Neural cell (in vitro differentiated cells): ENCODE measurements at regions not wholly inside any gene's neighbourhood (a gene's known extent, or its start where the extent isn't known, plus 50 kb on each side); places are given as distances from the start of the nearest gene placed in this dataset.

Experiments
- EZH2 ChIP-seq: fragments of 200-600, 300-800 bp; shearing (Covaris generic), sonication (generic); IDR thresholded peaks from 2 replicates; pipeline ENCODE4 v1.6.1; 2014; ENCODE audit warnings: antibody characterized with exemption, low read length, borderline replicate concordance, mild to moderate bottlenecking; ENCODE audit not compliant: insufficient read depth, poor library complexity, severe bottlenecking
- MXI1 ChIP-seq: fragments of 450-650 bp; conservative IDR thresholded peaks from 2 replicates; pipeline ENCODE4 v1.6.1; 2014; ENCODE audit warnings: antibody characterized with exemption, mild to moderate bottlenecking; ENCODE audit not compliant: poor library complexity, severe bottlenecking
- POLR2AphosphoS5 ChIP-seq: IDR thresholded peaks from 2 replicates; pipeline ENCODE4 v1.6.1; 2012
- TF ChIP-seq, protein P1 (sequence below): fragments of 450-650 bp; IDR thresholded peaks from 2 replicates; pipeline ENCODE4 v1.5.1; 2014; ENCODE audit warnings: antibody characterized with exemption, mild to moderate bottlenecking, moderate library complexity; ENCODE audit not compliant: poor library complexity, severe bottlenecking
- TF ChIP-seq, protein P2 (sequence below): IDR thresholded peaks from 2 replicates; pipeline ENCODE4 v1.6.1; 2012; ENCODE audit warnings: borderline replicate concordance

DNA sequence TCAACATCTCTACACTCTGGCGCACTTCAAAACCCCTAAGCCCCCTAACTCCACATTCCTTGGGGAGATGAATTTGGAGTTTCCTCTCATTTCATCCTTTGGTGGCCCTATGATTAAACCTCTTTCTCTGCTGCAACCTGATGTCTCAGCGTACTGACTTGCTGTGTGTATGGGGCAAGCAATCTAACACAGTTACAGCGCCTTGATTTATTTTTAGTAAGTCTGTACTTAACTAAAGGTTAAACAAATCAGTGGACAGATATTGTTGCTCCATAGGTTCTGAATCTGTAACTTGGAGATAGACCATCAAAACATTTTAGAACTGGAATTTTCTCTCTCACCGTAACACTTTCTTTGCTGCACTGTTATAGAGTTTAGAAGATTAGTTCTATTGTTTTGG, 452.8 kb downstream of the IRX1 start:
- TF ChIP-seq, protein P1, sequence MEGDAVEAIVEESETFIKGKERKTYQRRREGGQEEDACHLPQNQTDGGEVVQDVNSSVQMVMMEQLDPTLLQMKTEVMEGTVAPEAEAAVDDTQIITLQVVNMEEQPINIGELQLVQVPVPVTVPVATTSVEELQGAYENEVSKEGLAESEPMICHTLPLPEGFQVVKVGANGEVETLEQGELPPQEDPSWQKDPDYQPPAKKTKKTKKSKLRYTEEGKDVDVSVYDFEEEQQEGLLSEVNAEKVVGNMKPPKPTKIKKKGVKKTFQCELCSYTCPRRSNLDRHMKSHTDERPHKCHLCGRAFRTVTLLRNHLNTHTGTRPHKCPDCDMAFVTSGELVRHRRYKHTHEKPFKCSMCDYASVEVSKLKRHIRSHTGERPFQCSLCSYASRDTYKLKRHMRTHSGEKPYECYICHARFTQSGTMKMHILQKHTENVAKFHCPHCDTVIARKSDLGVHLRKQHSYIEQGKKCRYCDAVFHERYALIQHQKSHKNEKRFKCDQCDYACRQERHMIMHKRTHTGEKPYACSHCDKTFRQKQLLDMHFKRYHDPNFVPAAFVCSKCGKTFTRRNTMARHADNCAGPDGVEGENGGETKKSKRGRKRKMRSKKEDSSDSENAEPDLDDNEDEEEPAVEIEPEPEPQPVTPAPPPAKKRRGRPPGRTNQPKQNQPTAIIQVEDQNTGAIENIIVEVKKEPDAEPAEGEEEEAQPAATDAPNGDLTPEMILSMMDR: no peak
- TF ChIP-seq MXI1 (no peak), POLR2AphosphoS5 (no peak), EZH2 (no peak)
- TF ChIP-seq, protein P2, sequence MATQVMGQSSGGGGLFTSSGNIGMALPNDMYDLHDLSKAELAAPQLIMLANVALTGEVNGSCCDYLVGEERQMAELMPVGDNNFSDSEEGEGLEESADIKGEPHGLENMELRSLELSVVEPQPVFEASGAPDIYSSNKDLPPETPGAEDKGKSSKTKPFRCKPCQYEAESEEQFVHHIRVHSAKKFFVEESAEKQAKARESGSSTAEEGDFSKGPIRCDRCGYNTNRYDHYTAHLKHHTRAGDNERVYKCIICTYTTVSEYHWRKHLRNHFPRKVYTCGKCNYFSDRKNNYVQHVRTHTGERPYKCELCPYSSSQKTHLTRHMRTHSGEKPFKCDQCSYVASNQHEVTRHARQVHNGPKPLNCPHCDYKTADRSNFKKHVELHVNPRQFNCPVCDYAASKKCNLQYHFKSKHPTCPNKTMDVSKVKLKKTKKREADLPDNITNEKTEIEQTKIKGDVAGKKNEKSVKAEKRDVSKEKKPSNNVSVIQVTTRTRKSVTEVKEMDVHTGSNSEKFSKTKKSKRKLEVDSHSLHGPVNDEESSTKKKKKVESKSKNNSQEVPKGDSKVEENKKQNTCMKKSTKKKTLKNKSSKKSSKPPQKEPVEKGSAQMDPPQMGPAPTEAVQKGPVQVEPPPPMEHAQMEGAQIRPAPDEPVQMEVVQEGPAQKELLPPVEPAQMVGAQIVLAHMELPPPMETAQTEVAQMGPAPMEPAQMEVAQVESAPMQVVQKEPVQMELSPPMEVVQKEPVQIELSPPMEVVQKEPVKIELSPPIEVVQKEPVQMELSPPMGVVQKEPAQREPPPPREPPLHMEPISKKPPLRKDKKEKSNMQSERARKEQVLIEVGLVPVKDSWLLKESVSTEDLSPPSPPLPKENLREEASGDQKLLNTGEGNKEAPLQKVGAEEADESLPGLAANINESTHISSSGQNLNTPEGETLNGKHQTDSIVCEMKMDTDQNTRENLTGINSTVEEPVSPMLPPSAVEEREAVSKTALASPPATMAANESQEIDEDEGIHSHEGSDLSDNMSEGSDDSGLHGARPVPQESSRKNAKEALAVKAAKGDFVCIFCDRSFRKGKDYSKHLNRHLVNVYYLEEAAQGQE: no peak
